ENCODE measurements at regions not wholly inside any gene's neighbourhood (a gene's known extent, or its start where the extent isn't known, plus 50 kb on each side); places are given as distances from the start of the nearest gene placed in this dataset.

DNA sequence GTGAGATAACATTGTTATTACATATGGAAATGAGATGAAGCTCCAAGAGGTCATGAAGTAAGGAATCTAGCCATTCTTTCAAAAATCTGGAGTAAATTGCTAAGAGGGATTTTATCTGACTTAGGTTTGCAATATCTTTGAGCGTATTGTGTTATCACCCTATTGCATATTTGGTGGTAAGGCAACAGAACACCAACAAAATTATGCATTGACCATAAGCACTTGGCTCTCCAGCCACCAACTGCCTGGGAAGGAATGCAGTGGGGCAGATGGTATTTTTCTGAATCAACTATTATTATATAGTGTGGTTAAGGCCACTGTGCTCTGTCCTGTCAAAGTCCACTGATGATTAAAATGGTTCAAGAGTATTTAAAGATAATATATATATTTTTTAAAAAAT lies 287.9 kb upstream of the SEMA6D start:
- H3K4me1 ChIP-seq (ENCODE audit: control insufficient read depth, insufficient read depth, low read length) = no peaks in the 10 kb centered on the region
- H3K4me3 ChIP-seq (ENCODE audit: low read depth in 2 of 2, low read length in 2 of 2) = no peak overlapping the region
- no peak overlapping the region for H3K27ac ChIP-seq (ENCODE audit: low read length)
- H3K9me3 ChIP-seq (ENCODE audit: control insufficient read depth, insufficient read depth, low read depth, low read length) = no peaks in the 10 kb centered on the region
- H3K27me3 ChIP-seq (ENCODE audit: control insufficient read depth, insufficient read depth, low read length) = no peaks in the 10 kb centered on the region
- CTCF ChIA-PET = no interaction called here
- H3K36me3 ChIP-seq (ENCODE audit: control insufficient read depth, insufficient read depth, low read length) = no peaks in the 10 kb centered on the region; the same call in 1 of the 2 replicates
- intact Hi-C loops (cut with micrococcal nuclease; ENCODE audit: unreplicated experiment) (no loop called here), in situ Hi-C loops (cut with HindIII; ENCODE audit: low pct_unique_long_range_greater_than_20kb, low sequenced_read_pairs) (no loop called here)
- TF ChIP-seq, protein P1, sequence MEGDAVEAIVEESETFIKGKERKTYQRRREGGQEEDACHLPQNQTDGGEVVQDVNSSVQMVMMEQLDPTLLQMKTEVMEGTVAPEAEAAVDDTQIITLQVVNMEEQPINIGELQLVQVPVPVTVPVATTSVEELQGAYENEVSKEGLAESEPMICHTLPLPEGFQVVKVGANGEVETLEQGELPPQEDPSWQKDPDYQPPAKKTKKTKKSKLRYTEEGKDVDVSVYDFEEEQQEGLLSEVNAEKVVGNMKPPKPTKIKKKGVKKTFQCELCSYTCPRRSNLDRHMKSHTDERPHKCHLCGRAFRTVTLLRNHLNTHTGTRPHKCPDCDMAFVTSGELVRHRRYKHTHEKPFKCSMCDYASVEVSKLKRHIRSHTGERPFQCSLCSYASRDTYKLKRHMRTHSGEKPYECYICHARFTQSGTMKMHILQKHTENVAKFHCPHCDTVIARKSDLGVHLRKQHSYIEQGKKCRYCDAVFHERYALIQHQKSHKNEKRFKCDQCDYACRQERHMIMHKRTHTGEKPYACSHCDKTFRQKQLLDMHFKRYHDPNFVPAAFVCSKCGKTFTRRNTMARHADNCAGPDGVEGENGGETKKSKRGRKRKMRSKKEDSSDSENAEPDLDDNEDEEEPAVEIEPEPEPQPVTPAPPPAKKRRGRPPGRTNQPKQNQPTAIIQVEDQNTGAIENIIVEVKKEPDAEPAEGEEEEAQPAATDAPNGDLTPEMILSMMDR (IDR thresholded peaks at IDR 0.05) = no peak
- TF ChIP-seq, protein P2, sequence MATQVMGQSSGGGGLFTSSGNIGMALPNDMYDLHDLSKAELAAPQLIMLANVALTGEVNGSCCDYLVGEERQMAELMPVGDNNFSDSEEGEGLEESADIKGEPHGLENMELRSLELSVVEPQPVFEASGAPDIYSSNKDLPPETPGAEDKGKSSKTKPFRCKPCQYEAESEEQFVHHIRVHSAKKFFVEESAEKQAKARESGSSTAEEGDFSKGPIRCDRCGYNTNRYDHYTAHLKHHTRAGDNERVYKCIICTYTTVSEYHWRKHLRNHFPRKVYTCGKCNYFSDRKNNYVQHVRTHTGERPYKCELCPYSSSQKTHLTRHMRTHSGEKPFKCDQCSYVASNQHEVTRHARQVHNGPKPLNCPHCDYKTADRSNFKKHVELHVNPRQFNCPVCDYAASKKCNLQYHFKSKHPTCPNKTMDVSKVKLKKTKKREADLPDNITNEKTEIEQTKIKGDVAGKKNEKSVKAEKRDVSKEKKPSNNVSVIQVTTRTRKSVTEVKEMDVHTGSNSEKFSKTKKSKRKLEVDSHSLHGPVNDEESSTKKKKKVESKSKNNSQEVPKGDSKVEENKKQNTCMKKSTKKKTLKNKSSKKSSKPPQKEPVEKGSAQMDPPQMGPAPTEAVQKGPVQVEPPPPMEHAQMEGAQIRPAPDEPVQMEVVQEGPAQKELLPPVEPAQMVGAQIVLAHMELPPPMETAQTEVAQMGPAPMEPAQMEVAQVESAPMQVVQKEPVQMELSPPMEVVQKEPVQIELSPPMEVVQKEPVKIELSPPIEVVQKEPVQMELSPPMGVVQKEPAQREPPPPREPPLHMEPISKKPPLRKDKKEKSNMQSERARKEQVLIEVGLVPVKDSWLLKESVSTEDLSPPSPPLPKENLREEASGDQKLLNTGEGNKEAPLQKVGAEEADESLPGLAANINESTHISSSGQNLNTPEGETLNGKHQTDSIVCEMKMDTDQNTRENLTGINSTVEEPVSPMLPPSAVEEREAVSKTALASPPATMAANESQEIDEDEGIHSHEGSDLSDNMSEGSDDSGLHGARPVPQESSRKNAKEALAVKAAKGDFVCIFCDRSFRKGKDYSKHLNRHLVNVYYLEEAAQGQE (IDR thresholded peaks at IDR 0.05; ENCODE audit: insufficient read depth in 1 of 2, low read depth in 2 of 2, low read length in 1 of 2) = no peak
- TF ChIP-seq POLR2AphosphoS5 (IDR thresholded peaks at IDR 0.05; ENCODE audit: low read depth, low read length) (no peak), TCF7L2 (IDR thresholded peaks at IDR 0.05; ENCODE audit: low read depth, low read length) (no peak), SIN3A (IDR thresholded peaks at IDR 0.05; ENCODE audit: borderline replicate concordance, insufficient read depth, low read depth, low read length) (no peak)
- no TSS peak for BruUV-seq (replicated peaks)
- POLR2A ChIA-PET = no interaction called here
- ATAC-seq = no peak
- no peak for DNase-seq (ENCODE audit: low read depth, low spot score)

DNA sequence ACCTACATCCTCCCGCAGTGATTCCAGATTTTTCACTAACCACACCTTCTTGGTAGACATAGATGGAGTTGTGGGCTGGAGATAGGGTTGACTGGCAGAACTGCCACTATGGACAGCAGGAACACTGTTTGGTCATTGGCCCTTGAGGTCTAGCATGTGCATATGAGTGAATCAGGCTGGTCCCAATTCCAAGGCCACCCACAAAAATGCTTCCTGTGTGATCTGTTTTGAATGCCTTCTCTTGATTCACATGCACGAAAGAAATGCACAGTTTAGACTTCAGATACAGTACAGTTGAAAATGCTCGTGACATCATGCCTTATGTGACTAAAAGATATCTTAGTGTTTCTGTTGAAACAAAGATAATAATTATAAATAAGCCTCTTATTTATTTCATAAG lies 285.8 kb upstream of the SEMA6D start:
- no peak overlapping the region for H3K27ac ChIP-seq (ENCODE audit: low read length)
- TF ChIP-seq SIN3A (IDR thresholded peaks at IDR 0.05; ENCODE audit: borderline replicate concordance, insufficient read depth, low read depth, low read length) (no peak), POLR2AphosphoS5 (IDR thresholded peaks at IDR 0.05; ENCODE audit: low read depth, low read length) (no peak), TCF7L2 (IDR thresholded peaks at IDR 0.05; ENCODE audit: low read depth, low read length) (no peak)
- TF ChIP-seq, protein P1 (IDR thresholded peaks at IDR 0.05) = no peak
- TF ChIP-seq, protein P2 (IDR thresholded peaks at IDR 0.05; ENCODE audit: insufficient read depth in 1 of 2, low read depth in 2 of 2, low read length in 1 of 2) = no peak
- no peaks in the 10 kb centered on the region for H3K4me1 ChIP-seq (ENCODE audit: control insufficient read depth, insufficient read depth, low read length)
- CTCF ChIA-PET = no interaction called here
- POLR2A ChIA-PET = no interaction called here
- in situ Hi-C loops (cut with HindIII; ENCODE audit: low pct_unique_long_range_greater_than_20kb, low sequenced_read_pairs) (no loop called here), intact Hi-C loops (cut with micrococcal nuclease; ENCODE audit: unreplicated experiment) (no loop called here)
- ATAC-seq = no peak
- no peaks in the 10 kb centered on the region for H3K9me3 ChIP-seq (ENCODE audit: control insufficient read depth, insufficient read depth, low read depth, low read length)
- H3K36me3 ChIP-seq (ENCODE audit: control insufficient read depth, insufficient read depth, low read length) = no peaks in the 10 kb centered on the region; the same call in 1 of the 2 replicates
- H3K4me3 ChIP-seq (ENCODE audit: low read depth in 2 of 2, low read length in 2 of 2) = no peak overlapping the region
- DNase-seq (ENCODE audit: low read depth, low spot score) = no peak
- BruUV-seq (replicated peaks) = no TSS peak
- no peaks in the 10 kb centered on the region for H3K27me3 ChIP-seq (ENCODE audit: control insufficient read depth, insufficient read depth, low read length)
